ENCODE measurements at regions not wholly inside any gene's neighbourhood (a gene's known extent, or its start where the extent isn't known, plus 50 kb on each side); places are given as distances from the start of the nearest gene placed in this dataset.

GRCh38 chr14:101130861-101131260 lies 227.3 kb upstream of the RTL1 start:
- TF ChIP-seq POLR2AphosphoS5 (IDR thresholded peaks at IDR 0.05; ENCODE audit: low read depth, low read length) (no peak), REST (IDR thresholded peaks at IDR 0.05; ENCODE audit: insufficient read depth in 1 of 2, low read depth in 2 of 2, low read length in 1 of 2) (no peak), CTCF (IDR thresholded peaks at IDR 0.05) (no peak), SIN3A (IDR thresholded peaks at IDR 0.05; ENCODE audit: borderline replicate concordance, insufficient read depth, low read depth, low read length) (no peak), TCF7L2 (IDR thresholded peaks at IDR 0.05; ENCODE audit: low read depth, low read length) (no peak)

Data from Panc1 (cell line).